ENCODE measurements at regions not wholly inside any gene's neighbourhood (a gene's known extent, or its start where the extent isn't known, plus 50 kb on each side); places are given as distances from the start of the nearest gene placed in this dataset.

GRCh38 chr16:73150786-73151185 is 102.9 kb upstream of the ZFHX3 start:
- H3K36me3 ChIP-seq (ENCODE audit: insufficient read depth, low read length) = no peaks in the 10 kb centered on the region
- no peak overlapping the region for H3K4me3 Mint-ChIP-seq
- H3K9me3 ChIP-seq (ENCODE audit: control insufficient read depth in 1 of 2, low read length in 2 of 2) = no peaks in the 10 kb centered on the region
- H3K27me3 ChIP-seq (ENCODE audit: insufficient read depth, low read length) = no peaks in the 10 kb centered on the region
- H3K4me3 ChIP-seq (ENCODE audit: low read length in 2 of 2) = no peak overlapping the region
- H3K27me3 Mint-ChIP-seq = peaks cover 1 to 5% of the 10 kb centered on the region in 2 donors
- intact Hi-C loops (cut with micrococcal nuclease) = no loop called here
- DNase-seq = no peak
- no peaks in the 10 kb centered on the region for H3K4me1 ChIP-seq (ENCODE audit: insufficient read depth, low read length)
- CTCF ChIA-PET (ENCODE audit: partially characterized antibody) = no interaction called here
- H3K4me1 Mint-ChIP-seq = no peaks in the 10 kb centered on the region
- no peak overlapping the region for H3K27ac ChIP-seq (ENCODE audit: low read depth, low read length)
- POLR2A ChIA-PET (ENCODE audit: partially characterized antibody) = no interaction called here
- H3K9me3 Mint-ChIP-seq = no peaks in the 10 kb centered on the region
- H3K27ac Mint-ChIP-seq = no peak overlapping the region
- no peaks in the 10 kb centered on the region for H3K36me3 Mint-ChIP-seq

DNA sequence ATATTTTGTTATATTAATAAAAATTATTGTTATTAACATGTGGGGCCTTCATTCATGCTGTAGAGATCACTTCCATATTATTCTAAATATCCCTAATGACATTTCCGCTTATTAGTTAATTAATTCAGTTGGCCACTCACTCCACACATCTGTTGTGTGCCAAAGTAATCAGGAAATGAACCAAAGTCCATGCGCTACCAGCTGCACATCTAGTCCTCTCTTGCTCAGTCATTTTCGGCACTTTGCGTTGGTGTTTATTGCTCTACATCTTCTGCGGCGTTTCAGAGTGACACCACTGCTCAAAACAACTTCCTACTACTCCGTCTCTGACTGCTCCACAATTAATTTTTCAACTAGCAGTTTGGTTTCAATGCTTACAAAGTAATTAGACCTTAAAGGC is 101.4 kb upstream of the ZFHX3 start:
- no peaks in the 10 kb centered on the region for H3K36me3 ChIP-seq (ENCODE audit: insufficient read depth, low read length)
- POLR2A ChIA-PET (ENCODE audit: partially characterized antibody) = no interaction called here
- no peak for DNase-seq
- H3K9me3 ChIP-seq (ENCODE audit: control insufficient read depth in 1 of 2, low read length in 2 of 2) = no peaks in the 10 kb centered on the region
- no peak overlapping the region for H3K27ac ChIP-seq (ENCODE audit: low read depth, low read length)
- no peak overlapping the region for H3K4me3 ChIP-seq (ENCODE audit: low read length in 2 of 2)
- no peaks in the 10 kb centered on the region for H3K4me1 ChIP-seq (ENCODE audit: insufficient read depth, low read length)
- intact Hi-C loops (cut with micrococcal nuclease) = no loop called here
- Mint-ChIP-seq H3K9me3 (no peaks in the 10 kb centered on the region), H3K4me3 (no peak overlapping the region), H3K4me1 (no peaks in the 10 kb centered on the region), H3K27me3 (peaks cover 0 to 3% of the 10 kb centered on the region in 2 donors), H3K36me3 (no peaks in the 10 kb centered on the region), H3K27ac (no peak overlapping the region)
- CTCF ChIA-PET (ENCODE audit: partially characterized antibody) = no interaction called here
- no peaks in the 10 kb centered on the region for H3K27me3 ChIP-seq (ENCODE audit: insufficient read depth, low read length)

GRCh38 chr16:73147958-73148357 is 100.0 kb upstream of the ZFHX3 start:
- Histone ChIP-seq H3K36me3 (ENCODE audit: insufficient read depth, low read length) (no peaks in the 10 kb centered on the region), H3K4me1 (ENCODE audit: insufficient read depth, low read length) (no peaks in the 10 kb centered on the region), H3K4me3 (ENCODE audit: low read length in 2 of 2) (no peak overlapping the region), H3K27me3 (ENCODE audit: insufficient read depth, low read length) (no peaks in the 10 kb centered on the region), H3K27ac (ENCODE audit: low read depth, low read length) (no peak overlapping the region), H3K9me3 (ENCODE audit: control insufficient read depth in 1 of 2, low read length in 2 of 2) (no peaks in the 10 kb centered on the region)
- H3K9me3 Mint-ChIP-seq = no peaks in the 10 kb centered on the region
- H3K27ac Mint-ChIP-seq = no peak overlapping the region
- CTCF ChIA-PET (ENCODE audit: partially characterized antibody) = interaction anchor here (0.6 kb wide), 1 partner anchor 25 kb away, joined by 3 read pairs; no protein-coding TSS in a partner anchor
- H3K4me3 Mint-ChIP-seq = no peak overlapping the region
- no peaks in the 10 kb centered on the region for H3K4me1 Mint-ChIP-seq
- DNase-seq = no peak
- no peaks in the 10 kb centered on the region for H3K36me3 Mint-ChIP-seq
- POLR2A ChIA-PET (ENCODE audit: partially characterized antibody) = no interaction called here
- intact Hi-C loops (cut with micrococcal nuclease) = no loop called here
- no peaks in the 10 kb centered on the region for H3K27me3 Mint-ChIP-seq

- H3K27ac ChIP-seq (ENCODE audit: low read depth, low read length) = no peak overlapping the region
- intact Hi-C loops (cut with micrococcal nuclease) = no loop called here
These were observed 97.4 kb upstream of the ZFHX3 start for GRCh38 chr16:73145166-73145880.

GRCh38 chr16:73143576-73144422 is 95.9 kb upstream of the ZFHX3 start:
- Histone ChIP-seq H3K9me3 (ENCODE audit: control insufficient read depth in 1 of 2, low read length in 2 of 2) (no peaks in the 10 kb centered on the region), H3K27me3 (ENCODE audit: insufficient read depth, low read length) (no peaks in the 10 kb centered on the region), H3K4me3 (ENCODE audit: low read length in 2 of 2) (no peak overlapping the region), H3K36me3 (ENCODE audit: insufficient read depth, low read length) (no peaks in the 10 kb centered on the region), H3K4me1 (ENCODE audit: insufficient read depth, low read length) (no peaks in the 10 kb centered on the region), H3K27ac (ENCODE audit: low read depth, low read length) (no peak overlapping the region)
- Mint-ChIP-seq H3K4me1 (no peaks in the 10 kb centered on the region), H3K9me3 (peaks cover 0 to 2% (median 0%) of the 10 kb centered on the region in 8 donors), H3K4me3 (no peak overlapping the region), H3K27ac (no peak overlapping the region), H3K27me3 (no peaks in the 10 kb centered on the region), H3K36me3 (no peaks in the 10 kb centered on the region)
- POLR2A ChIA-PET (ENCODE audit: partially characterized antibody) = no interaction called here
- intact Hi-C loops (cut with micrococcal nuclease) = no loop called here
- CTCF ChIA-PET (ENCODE audit: partially characterized antibody) = no interaction called here
- no peak for DNase-seq

More at GRCh38 chr16:73145166-73145880, 97.4 kb upstream of the ZFHX3 start:
- H3K4me3 ChIP-seq (ENCODE audit: low read length in 2 of 2) = no peak overlapping the region
- ChIA-PET CTCF (ENCODE audit: partially characterized antibody) (no interaction called here), POLR2A (ENCODE audit: partially characterized antibody) (no interaction called here)
- H3K9me3 ChIP-seq (ENCODE audit: control insufficient read depth in 1 of 2, low read length in 2 of 2) = no peaks in the 10 kb centered on the region
- Mint-ChIP-seq H3K9me3 (no peaks in the 10 kb centered on the region), H3K27ac (no peak overlapping the region), H3K27me3 (no peaks in the 10 kb centered on the region), H3K36me3 (no peaks in the 10 kb centered on the region), H3K4me1 (no peaks in the 10 kb centered on the region), H3K4me3 (no peak overlapping the region)
- no peak for DNase-seq
- H3K4me1 ChIP-seq (ENCODE audit: insufficient read depth, low read length) = no peaks in the 10 kb centered on the region
- H3K36me3 ChIP-seq (ENCODE audit: insufficient read depth, low read length) = no peaks in the 10 kb centered on the region
- H3K27me3 ChIP-seq (ENCODE audit: insufficient read depth, low read length) = no peaks in the 10 kb centered on the region

GRCh38 chr16:73143002-73143401 is 95.1 kb upstream of the ZFHX3 start:
- POLR2A ChIA-PET (ENCODE audit: partially characterized antibody) = no interaction called here
- no peaks in the 10 kb centered on the region for H3K27me3 Mint-ChIP-seq
- no peaks in the 10 kb centered on the region for H3K4me1 Mint-ChIP-seq
- peaks cover 0 to 4% (median 1%) of the 10 kb centered on the region in 8 donors for H3K9me3 Mint-ChIP-seq
- no peak overlapping the region for H3K27ac ChIP-seq (ENCODE audit: low read depth, low read length)
- H3K36me3 ChIP-seq (ENCODE audit: insufficient read depth, low read length) = no peaks in the 10 kb centered on the region
- no peaks in the 10 kb centered on the region for H3K36me3 Mint-ChIP-seq
- DNase-seq = no peak
- no peak overlapping the region for H3K4me3 ChIP-seq (ENCODE audit: low read length in 2 of 2)
- H3K9me3 ChIP-seq (ENCODE audit: control insufficient read depth in 1 of 2, low read length in 2 of 2) = no peaks in the 10 kb centered on the region
- no peaks in the 10 kb centered on the region for H3K27me3 ChIP-seq (ENCODE audit: insufficient read depth, low read length)
- intact Hi-C loops (cut with micrococcal nuclease) = no loop called here
- H3K4me3 Mint-ChIP-seq = no peak overlapping the region
- peak overlapping the region in 1 of 7 donors; percentile 7 for H3K27ac Mint-ChIP-seq
- CTCF ChIA-PET (ENCODE audit: partially characterized antibody) = no interaction called here
- no peaks in the 10 kb centered on the region for H3K4me1 ChIP-seq (ENCODE audit: insufficient read depth, low read length)

DNA sequence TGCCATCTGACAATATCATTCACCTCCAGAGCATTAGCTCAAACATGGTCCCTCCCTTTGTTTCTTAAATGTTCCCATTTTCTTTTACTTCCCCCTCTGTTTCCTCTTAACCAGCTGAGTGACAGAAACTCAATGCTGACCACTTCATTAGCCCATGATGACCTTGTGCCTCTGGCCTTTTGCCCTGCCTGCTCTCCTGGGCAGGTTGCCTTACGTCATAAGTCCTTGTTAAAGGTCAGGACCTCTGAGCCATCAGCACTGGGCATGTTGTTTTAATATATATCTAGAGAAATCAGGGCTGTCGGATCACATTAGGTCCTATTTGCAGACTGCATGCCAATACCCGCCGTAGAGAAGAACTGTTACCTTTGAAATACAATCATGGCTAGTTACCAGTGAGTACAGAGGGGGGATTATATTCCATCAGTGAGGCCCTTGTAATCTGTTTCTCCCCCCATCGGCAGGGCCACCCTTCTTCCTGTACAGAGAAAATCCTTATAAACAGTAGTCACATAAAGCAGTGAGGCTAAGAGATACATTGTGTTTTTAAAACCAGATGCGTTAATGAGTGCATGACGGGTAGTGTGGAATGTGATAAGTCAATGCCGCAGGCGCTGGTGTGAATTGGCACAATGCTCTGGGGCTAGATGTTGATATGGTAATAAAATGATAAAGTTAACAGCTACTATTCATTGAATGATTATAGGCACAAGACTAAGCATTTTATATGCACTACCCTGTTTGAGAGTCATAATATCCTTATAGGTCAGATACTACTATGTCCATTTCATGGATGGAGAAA is 94.3 kb upstream of the ZFHX3 start:
- intact Hi-C loops (cut with micrococcal nuclease) = no loop called here
- POLR2A ChIA-PET (ENCODE audit: partially characterized antibody) = no interaction called here

More for the DNA sequence above, 94.3 kb upstream of the ZFHX3 start:
- Mint-ChIP-seq H3K4me3 (no peak overlapping the region), H3K27ac (no peak overlapping the region), H3K27me3 (no peaks in the 10 kb centered on the region), H3K36me3 (no peaks in the 10 kb centered on the region), H3K4me1 (no peaks in the 10 kb centered on the region), H3K9me3 (peaks cover 0 to 9% (median 2%) of the 10 kb centered on the region in 8 donors)
- Histone ChIP-seq H3K27me3 (ENCODE audit: insufficient read depth, low read length) (no peaks in the 10 kb centered on the region), H3K9me3 (ENCODE audit: control insufficient read depth in 1 of 2, low read length in 2 of 2) (no peaks in the 10 kb centered on the region), H3K27ac (ENCODE audit: low read depth, low read length) (no peak overlapping the region), H3K36me3 (ENCODE audit: insufficient read depth, low read length) (no peaks in the 10 kb centered on the region), H3K4me3 (ENCODE audit: low read length in 2 of 2) (no peak overlapping the region), H3K4me1 (ENCODE audit: insufficient read depth, low read length) (no peaks in the 10 kb centered on the region)
- DNase-seq = no peak
- CTCF ChIA-PET (ENCODE audit: partially characterized antibody) = no interaction called here
